OCI-LY7 (cell line): ENCODE measurements at regions not wholly inside any gene's neighbourhood (a gene's known extent, or its start where the extent isn't known, plus 50 kb on each side); places are given as distances from the start of the nearest gene placed in this dataset.

Experiments
- EZH2phosphoT487 ChIP-seq: fragments of 200-600 bp; sonication (generic); IDR thresholded peaks from 2 replicates; pipeline ENCODE4 v1.6.1; 2018; ENCODE audit warnings: low read depth, borderline replicate concordance, mild to moderate bottlenecking, mixed run types, antibody characterized with exemption, low read length, moderate library complexity, mixed read lengths
- TF ChIP-seq, protein P1 (sequence below): fragments of 200-600 bp; sonication (generic); conservative IDR thresholded peaks from 2 replicates; pipeline ENCODE4 v1.5.1; 2014; ENCODE audit warnings: mild to moderate bottlenecking, antibody characterized with exemption, low read length, moderate library complexity, mixed read lengths

DNA sequence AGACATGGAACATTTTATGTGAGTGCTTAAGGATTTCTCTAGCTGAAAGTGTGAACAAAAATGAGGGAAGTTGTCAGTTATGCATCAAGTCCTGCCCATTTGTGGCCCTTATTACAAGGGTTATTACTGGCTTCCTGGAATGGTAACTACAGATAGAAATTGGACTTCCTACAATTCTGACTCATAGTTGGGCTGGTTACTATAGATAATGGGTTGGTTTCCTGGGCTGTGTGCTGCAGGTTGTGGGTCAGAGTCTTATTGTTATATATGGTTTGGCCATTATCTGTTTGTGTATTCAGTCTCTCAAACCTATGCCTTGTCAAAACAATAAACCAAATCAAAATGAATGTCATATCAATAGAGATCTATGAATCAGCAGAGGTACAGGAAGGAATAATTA, 313.7 kb downstream of the ADAMTS20 start:
- TF ChIP-seq, protein P1, sequence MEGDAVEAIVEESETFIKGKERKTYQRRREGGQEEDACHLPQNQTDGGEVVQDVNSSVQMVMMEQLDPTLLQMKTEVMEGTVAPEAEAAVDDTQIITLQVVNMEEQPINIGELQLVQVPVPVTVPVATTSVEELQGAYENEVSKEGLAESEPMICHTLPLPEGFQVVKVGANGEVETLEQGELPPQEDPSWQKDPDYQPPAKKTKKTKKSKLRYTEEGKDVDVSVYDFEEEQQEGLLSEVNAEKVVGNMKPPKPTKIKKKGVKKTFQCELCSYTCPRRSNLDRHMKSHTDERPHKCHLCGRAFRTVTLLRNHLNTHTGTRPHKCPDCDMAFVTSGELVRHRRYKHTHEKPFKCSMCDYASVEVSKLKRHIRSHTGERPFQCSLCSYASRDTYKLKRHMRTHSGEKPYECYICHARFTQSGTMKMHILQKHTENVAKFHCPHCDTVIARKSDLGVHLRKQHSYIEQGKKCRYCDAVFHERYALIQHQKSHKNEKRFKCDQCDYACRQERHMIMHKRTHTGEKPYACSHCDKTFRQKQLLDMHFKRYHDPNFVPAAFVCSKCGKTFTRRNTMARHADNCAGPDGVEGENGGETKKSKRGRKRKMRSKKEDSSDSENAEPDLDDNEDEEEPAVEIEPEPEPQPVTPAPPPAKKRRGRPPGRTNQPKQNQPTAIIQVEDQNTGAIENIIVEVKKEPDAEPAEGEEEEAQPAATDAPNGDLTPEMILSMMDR: no peak
- no peak for TF ChIP-seq EZH2phosphoT487
